ENCODE measurements at regions not wholly inside any gene's neighbourhood (a gene's known extent, or its start where the extent isn't known, plus 50 kb on each side); places are given as distances from the start of the nearest gene placed in this dataset.
A peak's percentile ranks its signal among the peaks of the same experiment; 100 is the strongest.

GRCh38 chr9:82242285-82242963 lies 253.9 kb downstream of the SPATA31D1 start:
- H2AFZ ChIP-seq (ENCODE audit: insufficient read depth, low read length, poor library complexity), result no peak overlapping the region
- DNase-seq, result no peak
- H2BK5ac ChIP-seq (ENCODE audit: low read depth, low read length, poor library complexity), result no peak overlapping the region
- H3K36me3 ChIP-seq (ENCODE audit: control insufficient read depth in 1 of 2, insufficient read depth in 2 of 2, low read length in 2 of 2), result no peaks in the 10 kb centered on the region
- H3K4me3 ChIP-seq (ENCODE audit: low read depth, low read length), result no peak overlapping the region
- no peak overlapping the region for H2BK12ac ChIP-seq (ENCODE audit: low read length)
- H3K27ac ChIP-seq (ENCODE audit: low read depth, low read length), result no peak overlapping the region
- no peaks in the 10 kb centered on the region for H3K79me1 ChIP-seq (ENCODE audit: low read length)
- no peaks in the 10 kb centered on the region for H3K4me1 ChIP-seq (ENCODE audit: control insufficient read depth in 1 of 2, insufficient read depth in 2 of 2, low read length in 2 of 2)
- no peak overlapping the region for H2AK5ac ChIP-seq (ENCODE audit: low read length)
- H2BK120ac ChIP-seq (ENCODE audit: insufficient read depth, low read length, poor library complexity), result no peak overlapping the region
- no peak overlapping the region for H3K4me2 ChIP-seq (ENCODE audit: low read length)
- peaks cover 2% of the 10 kb centered on the region for H3K9me3 ChIP-seq (ENCODE audit: insufficient read depth, low read depth, low read length)
- no peaks in the 10 kb centered on the region for H3K79me2 ChIP-seq (ENCODE audit: control insufficient read depth, insufficient read depth, low read length, poor library complexity)
- H3K27me3 ChIP-seq (ENCODE audit: insufficient read depth, low read length), result no peaks in the 10 kb centered on the region
- no peak overlapping the region for H4K12ac ChIP-seq (ENCODE audit: low read depth, low read length)
- no peak overlapping the region for H4K8ac ChIP-seq (ENCODE audit: low read depth, low read length)
- H4K91ac ChIP-seq (ENCODE audit: low read depth, low read length), result no peak overlapping the region
- no peak overlapping the region for H3K14ac ChIP-seq (ENCODE audit: low read length)
- no peak overlapping the region for H3K4ac ChIP-seq (ENCODE audit: low read depth, low read length)
- H3K18ac ChIP-seq (ENCODE audit: low read length), result no peak overlapping the region
- no peak overlapping the region for H3K9ac ChIP-seq (ENCODE audit: low read length)
- H3K23ac ChIP-seq (ENCODE audit: low read length), result no peak overlapping the region
- WGBS (ENCODE audit: extremely low coverage, insufficient coverage, insufficient read length), result no CpG with 5 or more reads among the region's 5 CpGs

- no peak overlapping the region for H2BK5ac ChIP-seq (ENCODE audit: low read depth, low read length, poor library complexity)
- peak in 1 of 2 donors; percentile 13 for DNase-seq
- no peaks in the 10 kb centered on the region for H3K79me1 ChIP-seq (ENCODE audit: low read length)
- H4K8ac ChIP-seq (ENCODE audit: low read depth, low read length), result no peak overlapping the region
- H4K91ac ChIP-seq (ENCODE audit: low read depth, low read length), result no peak overlapping the region
- no peak overlapping the region for H2BK120ac ChIP-seq (ENCODE audit: insufficient read depth, low read length, poor library complexity)
- no peak overlapping the region for H3K4me3 ChIP-seq (ENCODE audit: low read depth, low read length)
- H3K36me3 ChIP-seq (ENCODE audit: control insufficient read depth in 1 of 2, insufficient read depth in 2 of 2, low read length in 2 of 2), result no peaks in the 10 kb centered on the region
- H3K4me1 ChIP-seq (ENCODE audit: control insufficient read depth in 1 of 2, insufficient read depth in 2 of 2, low read length in 2 of 2), result no peaks in the 10 kb centered on the region
- H3K9me3 ChIP-seq (ENCODE audit: insufficient read depth, low read depth, low read length), result no peaks in the 10 kb centered on the region
- no peak overlapping the region for H2AK5ac ChIP-seq (ENCODE audit: low read length)
- H3K4me2 ChIP-seq (ENCODE audit: low read length), result no peak overlapping the region
- H3K23ac ChIP-seq (ENCODE audit: low read length), result no peak overlapping the region
- H3K14ac ChIP-seq (ENCODE audit: low read length), result no peak overlapping the region
- H4K12ac ChIP-seq (ENCODE audit: low read depth, low read length), result no peak overlapping the region
- no peak overlapping the region for H2BK12ac ChIP-seq (ENCODE audit: low read length)
- H3K4ac ChIP-seq (ENCODE audit: low read depth, low read length), result no peak overlapping the region
- H2AFZ ChIP-seq (ENCODE audit: insufficient read depth, low read length, poor library complexity), result no peak overlapping the region
- H3K27ac ChIP-seq (ENCODE audit: low read depth, low read length), result no peak overlapping the region
- no peak overlapping the region for H3K18ac ChIP-seq (ENCODE audit: low read length)
- H3K27me3 ChIP-seq (ENCODE audit: insufficient read depth, low read length), result no peaks in the 10 kb centered on the region
- no CpG with 5 or more reads among the region's 1 CpG for WGBS (ENCODE audit: extremely low coverage, insufficient coverage, insufficient read length)
- H3K79me2 ChIP-seq (ENCODE audit: control insufficient read depth, insufficient read depth, low read length, poor library complexity), result no peaks in the 10 kb centered on the region
- no peak overlapping the region for H3K9ac ChIP-seq (ENCODE audit: low read length)
These were observed 258.7 kb downstream of the SPATA31D1 start for GRCh38 chr9:82247318-82247717.

GRCh38 chr9:82252116-82252515 lies 263.5 kb downstream of the SPATA31D1 start:
- no peak overlapping the region for H4K91ac ChIP-seq (ENCODE audit: low read depth, low read length)
- no peak overlapping the region for H3K23ac ChIP-seq (ENCODE audit: low read length)
- DNase-seq, result peak in 1 of 2 donors; percentile 67
- H2AK5ac ChIP-seq (ENCODE audit: low read length), result no peak overlapping the region
- H3K79me1 ChIP-seq (ENCODE audit: low read length), result no peaks in the 10 kb centered on the region
- H3K4me3 ChIP-seq (ENCODE audit: low read depth, low read length), result no peak overlapping the region
- H2AFZ ChIP-seq (ENCODE audit: insufficient read depth, low read length, poor library complexity), result no peak overlapping the region
- H3K4ac ChIP-seq (ENCODE audit: low read depth, low read length), result no peak overlapping the region
- H3K36me3 ChIP-seq (ENCODE audit: control insufficient read depth in 1 of 2, insufficient read depth in 2 of 2, low read length in 2 of 2), result no peaks in the 10 kb centered on the region
- no peaks in the 10 kb centered on the region for H3K4me1 ChIP-seq (ENCODE audit: control insufficient read depth in 1 of 2, insufficient read depth in 2 of 2, low read length in 2 of 2)
- H3K27ac ChIP-seq (ENCODE audit: low read depth, low read length), result no peak overlapping the region
- H3K9me3 ChIP-seq (ENCODE audit: insufficient read depth, low read depth, low read length), result no peaks in the 10 kb centered on the region
- H3K27me3 ChIP-seq (ENCODE audit: insufficient read depth, low read length), result no peaks in the 10 kb centered on the region
- no peak overlapping the region for H3K9ac ChIP-seq (ENCODE audit: low read length)
- H3K14ac ChIP-seq (ENCODE audit: low read length), result no peak overlapping the region
- no peak overlapping the region for H2BK5ac ChIP-seq (ENCODE audit: low read depth, low read length, poor library complexity)
- H4K12ac ChIP-seq (ENCODE audit: low read depth, low read length), result no peak overlapping the region
- H3K18ac ChIP-seq (ENCODE audit: low read length), result no peak overlapping the region
- no peaks in the 10 kb centered on the region for H3K79me2 ChIP-seq (ENCODE audit: control insufficient read depth, insufficient read depth, low read length, poor library complexity)
- no peak overlapping the region for H4K8ac ChIP-seq (ENCODE audit: low read depth, low read length)
- H2BK12ac ChIP-seq (ENCODE audit: low read length), result no peak overlapping the region
- no peak overlapping the region for H3K4me2 ChIP-seq (ENCODE audit: low read length)
- H2BK120ac ChIP-seq (ENCODE audit: insufficient read depth, low read length, poor library complexity), result no peak overlapping the region

GRCh38 chr9:82254646-82255367 lies 266.2 kb downstream of the SPATA31D1 start:
- Histone ChIP-seq H3K18ac (ENCODE audit: low read length) (no peak overlapping the region), H2BK5ac (ENCODE audit: low read depth, low read length, poor library complexity) (no peak overlapping the region), H3K36me3 (ENCODE audit: control insufficient read depth in 1 of 2, insufficient read depth in 2 of 2, low read length in 2 of 2) (no peaks in the 10 kb centered on the region), H3K23ac (ENCODE audit: low read length) (no peak overlapping the region), H3K27ac (ENCODE audit: low read depth, low read length) (no peak overlapping the region), H4K8ac (ENCODE audit: low read depth, low read length) (no peak overlapping the region), H4K12ac (ENCODE audit: low read depth, low read length) (no peak overlapping the region), H3K27me3 (ENCODE audit: insufficient read depth, low read length) (no peaks in the 10 kb centered on the region), H3K4me3 (ENCODE audit: low read depth, low read length) (no peak overlapping the region), H3K4me2 (ENCODE audit: low read length) (no peak overlapping the region), H2BK120ac (ENCODE audit: insufficient read depth, low read length, poor library complexity) (no peak overlapping the region), H2BK12ac (ENCODE audit: low read length) (no peak overlapping the region), H4K91ac (ENCODE audit: low read depth, low read length) (no peak overlapping the region), H2AFZ (ENCODE audit: insufficient read depth, low read length, poor library complexity) (no peak overlapping the region), H2AK5ac (ENCODE audit: low read length) (no peak overlapping the region), H3K4ac (ENCODE audit: low read depth, low read length) (no peak overlapping the region), H3K79me2 (ENCODE audit: control insufficient read depth, insufficient read depth, low read length, poor library complexity) (no peaks in the 10 kb centered on the region), H3K9me3 (ENCODE audit: insufficient read depth, low read depth, low read length) (no peaks in the 10 kb centered on the region), H3K79me1 (ENCODE audit: low read length) (no peaks in the 10 kb centered on the region), H3K14ac (ENCODE audit: low read length) (no peak overlapping the region), H3K4me1 (ENCODE audit: control insufficient read depth in 1 of 2, insufficient read depth in 2 of 2, low read length in 2 of 2) (no peaks in the 10 kb centered on the region), H3K9ac (ENCODE audit: low read length) (no peak overlapping the region)
- DNase-seq, result no peak
- no CpG with 5 or more reads among the region's 1 CpG for WGBS (ENCODE audit: extremely low coverage, insufficient coverage, insufficient read length)

Data from trophoblast cell (in vitro differentiated cells and primary cell).